GM21576 (cell line): ENCODE measurements at regions not wholly inside any gene's neighbourhood (a gene's known extent, or its start where the extent isn't known, plus 50 kb on each side); places are given as distances from the start of the nearest gene placed in this dataset.

Experiments used
- ATAC-seq: cut with Tn5 transposase; IDR thresholded peaks from one replicate; pipeline ENCODE4 v1.9.1; 2021; ENCODE audit warnings: mild to moderate bottlenecking, moderate library complexity; ENCODE audit not compliant: unreplicated experiment

- no peak for ATAC-seq
Observed at GRCh38 chrX:6472652-6473342, 62.1 kb downstream of the VCX3A start.

GRCh38 chrX:6468706-6469105 is 66.2 kb downstream of the VCX3A start:
- ATAC-seq, result no peak

GRCh38 chrX:6465756-6466155 is 69.2 kb downstream of the VCX3A start:
- no peak for ATAC-seq

GRCh38 chrX:6464726-6465125 is 70.2 kb downstream of the VCX3A start:
- no peak for ATAC-seq

- ATAC-seq, result no peak
Observed at GRCh38 chrX:6460893-6461490, 73.9 kb downstream of the VCX3A start.

- no peak for ATAC-seq
Observed at GRCh38 chrX:6456196-6456595, 78.7 kb downstream of the VCX3A start.

GRCh38 chrX:6449946-6450345 is 85.0 kb downstream of the VCX3A start:
- no peak for ATAC-seq

- ATAC-seq, result no peak
Observed at GRCh38 chrX:6448003-6448402, 86.9 kb downstream of the VCX3A start.

GRCh38 chrX:6446582-6446981 is 88.3 kb downstream of the VCX3A start:
- no peak for ATAC-seq

GRCh38 chrX:6440648-6441047 is 94.3 kb downstream of the VCX3A start:
- no peak for ATAC-seq

GRCh38 chrX:6432226-6432625 is 102.7 kb downstream of the VCX3A start:
- ATAC-seq, result no peak

- ATAC-seq, result no peak
Observed at GRCh38 chrX:6407542-6407941, 127.4 kb downstream of the VCX3A start.

DNA sequence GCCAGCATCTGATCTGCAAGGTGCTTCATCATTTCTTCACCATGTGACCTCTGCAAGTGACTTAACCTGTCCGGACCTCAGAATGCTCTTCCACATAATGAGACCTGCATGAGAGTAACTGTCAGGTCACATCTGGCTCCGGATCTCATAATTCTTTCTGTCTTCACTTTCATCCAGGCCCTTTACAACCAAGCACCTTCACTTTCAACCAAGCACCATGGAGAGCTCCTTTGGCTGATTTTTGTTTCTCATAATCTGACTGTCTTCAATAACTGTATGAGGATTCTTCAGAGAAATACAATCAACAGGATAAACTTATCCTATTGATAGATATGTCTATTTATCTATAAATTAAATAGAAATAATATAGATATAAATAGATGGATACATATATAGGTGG is 148.1 kb downstream of the VCX3A start:
- no peak for ATAC-seq

GRCh38 chrX:6384921-6385320 is 150.0 kb downstream of the VCX3A start:
- no peak for ATAC-seq

DNA sequence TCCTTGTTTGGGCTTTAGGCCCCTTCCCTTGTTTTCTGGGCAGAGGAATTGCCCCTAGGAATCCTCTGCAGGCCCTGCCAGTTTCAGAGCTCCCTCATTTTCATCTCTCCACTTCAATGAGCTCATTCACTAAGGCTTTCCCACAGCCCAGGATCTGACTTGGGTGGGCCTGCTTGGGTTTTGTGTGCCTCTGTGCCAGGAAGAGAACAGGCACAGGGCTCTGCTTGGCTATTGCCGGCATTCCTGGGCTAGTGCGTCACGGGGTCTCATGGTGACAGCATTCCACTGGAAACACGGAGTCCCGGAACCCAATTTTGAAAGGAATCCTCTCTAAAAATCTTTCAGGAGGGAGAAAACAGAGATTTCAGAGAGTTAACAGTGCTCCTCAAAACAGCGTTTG is 150.5 kb downstream of the VCX3A start:
- no peak for ATAC-seq

DNA sequence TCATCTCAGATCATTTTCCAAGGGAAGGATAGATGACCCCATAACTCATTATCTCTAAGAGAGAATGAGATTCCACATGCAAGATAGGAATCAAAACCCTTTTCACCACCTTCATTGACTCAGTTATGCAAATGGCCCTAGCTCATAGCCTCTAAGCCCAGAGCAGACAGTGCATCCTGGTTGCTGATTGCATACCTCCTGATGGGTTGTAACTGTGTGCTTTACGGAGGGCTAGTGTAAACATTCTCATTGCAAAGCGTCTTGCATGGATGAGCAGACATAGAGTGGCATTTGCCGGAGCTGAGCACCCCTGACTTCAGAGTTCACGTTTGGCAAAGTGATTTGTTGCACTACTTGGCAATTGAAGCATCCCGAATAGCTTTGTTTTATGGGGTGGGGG is 151.0 kb downstream of the VCX3A start:
- ATAC-seq, result no peak

DNA sequence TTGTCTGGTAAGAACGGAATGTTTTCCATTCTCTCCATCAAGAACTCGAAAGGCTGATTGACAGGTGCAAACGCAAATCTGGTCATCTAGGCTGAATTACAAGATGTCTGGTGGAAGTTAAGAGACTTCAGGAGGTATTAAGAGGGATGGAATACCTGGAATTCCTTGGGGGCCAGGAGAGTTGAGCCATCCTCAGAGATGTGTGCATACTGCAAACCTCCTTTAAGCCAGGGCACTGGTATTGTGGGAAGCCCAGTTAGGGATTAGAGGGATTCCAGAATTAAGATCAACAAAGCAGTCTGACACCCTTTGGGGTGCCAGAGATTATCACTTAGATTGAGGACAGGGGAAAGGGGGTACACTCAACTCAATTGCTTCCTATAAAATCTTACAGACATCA is 151.4 kb downstream of the VCX3A start:
- ATAC-seq, result no peak

DNA sequence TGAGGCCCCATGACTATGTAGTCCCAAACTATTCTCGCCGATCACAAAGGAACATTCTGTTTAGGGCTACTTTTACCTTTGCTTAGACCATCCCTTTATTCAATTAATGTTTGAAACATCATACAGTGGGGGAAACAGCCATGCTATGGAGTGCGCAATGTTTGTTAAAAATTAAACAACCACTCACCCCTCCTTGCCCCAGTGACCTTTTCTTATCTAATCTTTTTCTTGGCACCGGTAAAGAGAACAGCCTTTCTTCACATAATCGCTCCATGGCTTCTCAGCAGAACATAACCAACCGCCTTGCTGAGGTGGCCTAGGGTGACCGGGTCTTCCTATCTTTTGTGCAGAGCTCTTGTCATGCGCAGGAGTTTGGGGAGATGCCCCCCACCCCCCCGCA is 152.6 kb downstream of the VCX3A start:
- no peak for ATAC-seq

- ATAC-seq, result no peak
Observed at GRCh38 chrX:6377103-6377764, 148.6 kb upstream of the NLGN4X start.

DNA sequence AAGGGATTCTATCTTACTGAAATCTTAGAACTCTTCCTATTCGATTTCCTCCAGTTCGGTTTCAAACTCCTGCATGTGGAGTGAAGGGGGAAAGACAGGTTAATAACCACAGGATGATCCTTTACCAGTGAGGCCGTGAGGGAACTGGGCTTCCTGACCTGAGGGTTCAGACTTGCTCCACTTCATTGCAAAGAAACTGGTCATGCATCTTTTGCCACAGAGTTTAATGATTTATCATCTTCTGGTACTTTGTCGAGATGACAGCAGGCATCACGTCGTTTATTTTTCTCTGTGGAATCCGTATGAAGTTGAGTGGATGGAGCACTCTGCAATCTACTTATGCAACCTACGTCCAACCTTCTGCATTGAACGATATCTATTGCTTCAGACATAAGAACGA is 145.9 kb upstream of the NLGN4X start:
- no peak for ATAC-seq

DNA sequence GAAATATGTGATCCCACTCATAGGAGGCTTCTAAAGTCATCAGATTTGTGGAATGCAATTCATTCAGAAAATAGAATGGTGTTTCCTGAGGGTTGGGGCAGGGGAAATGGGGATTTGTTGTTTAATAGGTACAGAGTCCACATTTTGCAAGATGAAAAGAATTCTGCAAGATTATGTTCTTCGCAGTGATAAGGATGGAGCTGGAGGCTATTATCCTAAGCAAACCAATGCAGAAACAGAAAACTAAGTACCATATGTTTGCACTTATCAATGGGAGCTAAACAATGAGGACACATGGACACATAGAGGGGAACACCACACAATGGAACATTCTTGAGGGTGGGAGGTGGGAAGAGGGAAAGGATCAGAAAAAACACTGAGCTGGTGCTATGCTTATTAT is 144.3 kb upstream of the NLGN4X start:
- ATAC-seq, result no peak

DNA sequence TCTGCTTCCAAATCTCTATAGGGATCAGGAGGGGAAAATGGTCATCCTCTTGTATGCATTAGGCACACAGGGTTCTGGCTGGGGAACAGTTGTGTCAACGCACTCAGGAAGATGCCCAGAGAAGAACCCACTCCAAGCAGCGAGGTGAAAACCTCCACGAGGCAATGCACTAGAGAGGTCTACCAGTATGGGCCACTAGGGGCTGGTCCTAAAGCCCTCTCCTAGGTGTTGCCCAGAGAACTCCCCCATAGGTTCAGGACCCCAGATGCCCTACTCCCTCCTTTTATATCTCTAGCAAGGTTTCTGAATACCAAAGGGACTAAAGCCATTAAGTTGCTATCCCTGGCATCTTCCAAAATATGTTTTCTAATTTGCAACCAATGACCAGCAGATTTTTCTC is 142.7 kb upstream of the NLGN4X start:
- ATAC-seq, result no peak
